ENCODE measurements at regions not wholly inside any gene's neighbourhood (a gene's known extent, or its start where the extent isn't known, plus 50 kb on each side); places are given as distances from the start of the nearest gene placed in this dataset.

- H3K9ac ChIP-seq: no peak overlapping the region
Observed at GRCh38 chr4:108486046-108486445, 134.3 kb upstream of the RPL34 start.

GRCh38 chr4:108484187-108484586, 136.2 kb upstream of the RPL34 start:
- H3K9me3 ChIP-seq (ENCODE audit: control insufficient read depth, low read length): no peaks in the 10 kb centered on the region
- H2AFZ ChIP-seq: no peak overlapping the region
- no peaks in the 10 kb centered on the region for H3K4me1 ChIP-seq
- H3K27ac ChIP-seq: no peak overlapping the region
- H3K4me3 ChIP-seq (ENCODE audit: low read depth, low read length): no peak overlapping the region
- H3K79me2 ChIP-seq: no peaks in the 10 kb centered on the region
- no peaks in the 10 kb centered on the region for H3K36me3 ChIP-seq (ENCODE audit: control insufficient read depth, insufficient read depth, low read length)
- no peak overlapping the region for H3K9ac ChIP-seq
- H3K4me2 ChIP-seq (ENCODE audit: low read length): no peak overlapping the region
- no peaks in the 10 kb centered on the region for H3K27me3 ChIP-seq (ENCODE audit: control insufficient read depth, insufficient read depth, low read length)
- TF ChIP-seq CTCF (IDR thresholded peaks at IDR 0.05): no peak

More at GRCh38 chr4:108486046-108486445, 134.3 kb upstream of the RPL34 start:
- no peaks in the 10 kb centered on the region for H3K4me1 ChIP-seq
- no peak overlapping the region for H2AFZ ChIP-seq
- H3K4me2 ChIP-seq (ENCODE audit: low read length): no peak overlapping the region
- no peaks in the 10 kb centered on the region for H3K79me2 ChIP-seq
- no peaks in the 10 kb centered on the region for H3K36me3 ChIP-seq (ENCODE audit: control insufficient read depth, insufficient read depth, low read length)
- no peak for TF ChIP-seq CTCF (IDR thresholded peaks at IDR 0.05)
- H3K4me3 ChIP-seq (ENCODE audit: low read depth, low read length): no peak overlapping the region
- H3K9me3 ChIP-seq (ENCODE audit: control insufficient read depth, low read length): no peaks in the 10 kb centered on the region
- no peak overlapping the region for H3K27ac ChIP-seq
- no peaks in the 10 kb centered on the region for H3K27me3 ChIP-seq (ENCODE audit: control insufficient read depth, insufficient read depth, low read length)

GRCh38 chr4:108483650-108484049, 136.7 kb upstream of the RPL34 start:
- Histone ChIP-seq H3K9ac (no peak overlapping the region), H3K79me2 (no peaks in the 10 kb centered on the region), H3K27me3 (ENCODE audit: control insufficient read depth, insufficient read depth, low read length) (no peaks in the 10 kb centered on the region), H3K27ac (no peak overlapping the region), H3K4me2 (ENCODE audit: low read length) (no peak overlapping the region), H2AFZ (no peak overlapping the region), H3K4me3 (ENCODE audit: low read depth, low read length) (no peak overlapping the region), H3K4me1 (no peaks in the 10 kb centered on the region), H3K36me3 (ENCODE audit: control insufficient read depth, insufficient read depth, low read length) (no peaks in the 10 kb centered on the region), H3K9me3 (ENCODE audit: control insufficient read depth, low read length) (no peaks in the 10 kb centered on the region)
- TF ChIP-seq CTCF (IDR thresholded peaks at IDR 0.05): no peak

GRCh38 chr4:108483079-108483478, 137.3 kb upstream of the RPL34 start:
- Histone ChIP-seq H3K4me3 (ENCODE audit: low read depth, low read length) (no peak overlapping the region), H3K4me2 (ENCODE audit: low read length) (no peak overlapping the region), H3K79me2 (no peaks in the 10 kb centered on the region), H3K27me3 (ENCODE audit: control insufficient read depth, insufficient read depth, low read length) (no peaks in the 10 kb centered on the region), H3K9ac (no peak overlapping the region), H3K27ac (no peak overlapping the region), H3K4me1 (no peaks in the 10 kb centered on the region), H2AFZ (no peak overlapping the region), H3K36me3 (ENCODE audit: control insufficient read depth, insufficient read depth, low read length) (no peaks in the 10 kb centered on the region), H3K9me3 (ENCODE audit: control insufficient read depth, low read length) (no peaks in the 10 kb centered on the region)
- no peak for TF ChIP-seq CTCF (IDR thresholded peaks at IDR 0.05)

- Histone ChIP-seq H3K27me3 (ENCODE audit: control insufficient read depth, insufficient read depth, low read length) (no peaks in the 10 kb centered on the region), H3K9ac (no peak overlapping the region), H3K27ac (no peak overlapping the region), H3K9me3 (ENCODE audit: control insufficient read depth, low read length) (no peaks in the 10 kb centered on the region), H2AFZ (no peak overlapping the region), H3K4me2 (ENCODE audit: low read length) (no peak overlapping the region), H3K4me3 (ENCODE audit: low read depth, low read length) (no peak overlapping the region), H3K36me3 (ENCODE audit: control insufficient read depth, insufficient read depth, low read length) (no peaks in the 10 kb centered on the region), H3K4me1 (no peaks in the 10 kb centered on the region), H3K79me2 (no peaks in the 10 kb centered on the region)
- TF ChIP-seq CTCF (IDR thresholded peaks at IDR 0.05): no peak
Observed at GRCh38 chr4:108480881-108481280, 139.5 kb upstream of the RPL34 start.
